GM19463 (cell line): ENCODE measurements at regions not wholly inside any gene's neighbourhood (a gene's known extent, or its start where the extent isn't known, plus 50 kb on each side); places are given as distances from the start of the nearest gene placed in this dataset.

Experiments used
- ATAC-seq: cut with Tn5 transposase; IDR thresholded peaks from one replicate; pipeline ENCODE4 v1.9.1; 2021; ENCODE audit warnings: mild to moderate bottlenecking, moderate library complexity; ENCODE audit not compliant: unreplicated experiment

GRCh38 chr4:121526509-121526908, 145.7 kb upstream of the QRFPR start:
- ATAC-seq: no peak

- ATAC-seq: no peak
These were observed 138.5 kb upstream of the QRFPR start for GRCh38 chr4:121519236-121519838.

- no peak for ATAC-seq
These were observed 136.4 kb upstream of the QRFPR start for GRCh38 chr4:121517241-121517640.

DNA sequence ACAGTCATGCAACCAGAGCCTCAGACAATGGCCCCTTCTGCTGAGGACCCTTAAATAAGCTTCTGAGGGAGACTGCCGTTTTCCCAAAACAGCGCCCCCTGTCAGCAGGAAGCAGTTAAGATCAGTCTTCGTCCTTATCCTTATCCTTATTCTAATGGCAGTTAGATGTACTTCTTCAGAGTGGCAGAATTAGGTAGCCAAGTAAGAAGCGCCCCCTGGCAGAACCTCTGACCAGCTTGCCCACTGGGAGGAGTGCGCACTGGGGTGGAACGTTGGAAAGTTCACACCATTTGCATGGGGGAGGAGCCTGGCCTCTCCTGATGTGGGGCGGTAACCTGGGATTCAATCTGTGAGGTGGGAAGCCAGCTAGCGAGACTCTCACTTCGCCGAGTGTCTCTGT, 133.6 kb upstream of the QRFPR start:
- ATAC-seq: no peak

GRCh38 chr4:121510341-121510874, 129.6 kb upstream of the QRFPR start:
- ATAC-seq: peak; percentile 90

DNA sequence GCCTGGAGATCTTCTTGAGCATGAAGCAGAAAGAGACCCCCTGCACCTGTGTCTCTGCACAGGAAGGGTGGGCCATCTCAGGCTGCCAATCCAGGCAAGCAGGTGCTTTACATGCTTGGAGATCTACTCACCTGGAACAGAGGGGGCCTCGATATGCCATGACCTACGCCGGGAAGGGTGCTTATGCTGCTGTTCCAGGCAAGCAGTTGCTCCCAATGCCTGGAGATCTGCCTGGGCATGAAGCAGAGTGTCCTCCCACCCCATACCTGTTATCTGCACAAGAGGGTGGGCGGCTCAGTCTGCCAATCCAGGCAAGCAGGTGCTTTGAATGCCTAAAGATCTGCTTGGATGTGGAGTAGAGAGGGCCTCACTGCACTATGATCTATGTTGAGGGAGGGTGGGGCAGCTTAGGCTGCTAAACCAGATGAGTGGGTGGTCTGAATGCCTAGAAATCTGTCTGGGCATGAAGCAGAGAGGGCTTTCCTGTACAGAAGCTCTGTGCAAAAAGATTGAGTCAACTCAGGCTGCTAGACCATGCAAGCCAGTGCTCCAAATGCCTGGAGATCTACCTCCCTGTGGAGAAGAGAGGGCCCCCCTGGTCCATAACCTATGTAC, 104.5 kb upstream of the QRFPR start:
- no peak for ATAC-seq

DNA sequence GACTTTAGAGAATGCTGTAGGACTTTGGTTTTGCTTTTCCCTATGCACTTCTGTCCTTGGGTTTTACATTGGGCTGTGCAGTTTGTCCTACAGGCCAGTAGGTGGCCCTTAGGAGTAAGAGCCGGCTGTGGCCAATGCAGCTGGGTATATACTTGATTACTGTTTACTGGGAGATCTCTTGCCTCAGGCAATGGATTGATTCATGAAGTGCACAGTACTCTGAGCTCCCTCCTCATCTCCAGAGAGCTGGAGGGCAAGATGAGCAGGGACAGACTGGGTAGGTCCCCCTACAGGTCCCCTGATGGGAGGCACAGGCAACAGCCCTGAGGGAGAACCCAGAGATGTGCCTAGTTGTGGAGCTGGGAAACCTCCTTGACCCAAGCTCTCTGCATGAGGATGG, 103.8 kb upstream of the QRFPR start:
- ATAC-seq: peak; percentile 94

GRCh38 chr4:121479808-121480207, 99.0 kb upstream of the QRFPR start:
- no peak for ATAC-seq

DNA sequence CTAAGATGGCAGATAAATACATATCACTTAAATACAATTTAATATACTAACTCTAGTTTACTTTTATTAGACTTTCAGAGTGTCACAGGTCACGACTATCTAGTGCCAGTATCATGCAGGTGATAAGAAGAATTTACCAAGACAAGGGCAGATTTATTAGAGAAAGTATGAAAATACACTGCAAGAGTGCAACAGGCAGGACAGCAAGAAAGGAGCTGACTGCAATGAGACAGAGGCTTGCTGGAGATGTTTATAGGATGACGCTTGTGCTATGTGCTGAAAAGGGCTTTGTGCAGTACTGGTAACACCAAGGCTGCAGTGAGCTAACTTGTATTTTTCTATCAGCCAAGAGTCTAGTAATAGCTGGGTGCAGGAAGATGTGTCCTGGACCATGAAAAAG, 96.7 kb upstream of the QRFPR start:
- no peak for ATAC-seq

- no peak for ATAC-seq
These were observed 96.3 kb upstream of the QRFPR start for GRCh38 chr4:121477079-121477478.

DNA sequence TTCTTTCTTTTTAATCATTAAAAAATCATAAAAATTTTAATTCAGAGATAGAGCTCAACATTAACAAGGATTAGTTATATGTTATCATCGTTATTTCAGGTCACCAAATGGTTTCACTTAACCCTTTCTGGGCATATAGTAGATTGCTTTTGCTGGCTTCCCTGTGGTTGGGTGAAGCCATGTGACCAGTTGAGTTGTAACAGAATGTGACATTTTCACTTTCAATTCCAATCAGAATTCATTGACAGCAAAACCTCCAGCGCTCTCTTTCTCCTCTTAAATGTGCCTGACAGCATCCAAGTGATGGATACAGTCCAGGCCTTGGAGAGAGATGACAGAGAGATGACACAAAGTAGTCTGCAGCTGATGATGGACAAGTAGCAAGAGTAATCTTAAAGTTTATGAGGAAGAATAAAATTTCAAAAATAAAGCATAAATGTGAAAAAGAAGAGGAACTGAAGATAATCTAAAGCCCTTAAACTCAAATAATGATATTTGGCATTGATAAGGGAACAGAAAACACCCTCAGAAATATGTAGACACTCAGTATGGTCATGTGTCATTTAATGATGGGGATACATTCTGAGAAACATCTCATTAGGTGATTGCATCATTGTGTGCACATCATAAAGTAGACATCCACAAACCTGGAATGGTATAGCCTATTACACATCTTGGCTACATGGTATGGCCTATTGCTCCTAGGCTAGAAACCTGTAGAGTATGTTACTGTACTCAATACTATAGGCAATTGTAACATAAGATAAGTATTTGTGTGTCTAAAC, 92.3 kb upstream of the QRFPR start:
- peak; percentile 77 for ATAC-seq

DNA sequence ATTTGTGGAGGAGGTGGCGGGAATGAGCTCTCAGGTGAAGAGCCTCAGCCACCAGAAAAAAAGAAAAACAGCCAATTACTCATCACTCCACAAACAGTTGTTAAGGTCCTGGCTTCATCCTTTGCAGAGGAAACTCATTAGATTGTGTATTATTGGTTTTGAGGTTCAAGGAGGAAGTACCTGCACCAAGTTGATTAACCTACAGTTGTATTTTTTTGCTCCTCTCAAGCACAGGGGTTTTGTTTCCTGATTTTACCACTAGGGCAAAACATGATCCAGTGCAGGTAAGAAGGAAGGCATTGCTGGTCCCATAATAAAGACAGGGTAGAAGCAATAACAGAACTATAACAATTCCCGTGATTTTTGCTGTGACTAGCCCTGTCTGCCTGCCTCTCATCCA, 84.0 kb upstream of the QRFPR start:
- ATAC-seq: no peak

GRCh38 chr4:121462660-121463261, 81.9 kb upstream of the QRFPR start:
- ATAC-seq: no peak

GRCh38 chr4:121459026-121459425, 78.2 kb upstream of the QRFPR start:
- no peak for ATAC-seq

DNA sequence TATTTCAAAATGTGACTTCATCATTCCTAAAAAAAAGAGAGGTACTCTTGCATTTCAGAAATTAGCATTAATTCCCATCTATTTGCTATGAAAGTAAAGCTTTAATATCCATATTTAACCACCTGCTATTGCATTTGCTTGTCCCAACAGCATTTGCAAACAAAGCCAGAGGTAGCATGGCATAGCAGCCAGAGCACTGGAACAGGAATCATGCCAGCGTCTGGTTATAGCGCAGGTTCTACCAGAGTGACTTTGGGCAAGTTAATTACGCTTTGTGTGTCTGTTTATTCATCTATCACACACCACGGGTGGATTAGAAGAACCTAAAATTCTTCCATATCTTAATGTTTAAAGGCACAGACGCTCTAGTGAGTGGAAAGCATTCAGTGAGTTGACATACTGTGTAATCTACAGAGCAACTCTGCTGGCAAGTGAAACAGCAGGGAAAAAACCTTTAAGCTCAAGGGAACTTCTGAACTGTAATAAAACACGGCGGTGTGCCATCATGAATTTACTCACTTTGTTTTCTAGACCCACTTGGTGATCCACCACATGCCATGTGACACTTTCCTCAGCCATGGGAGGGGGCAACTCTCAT, 76.6 kb upstream of the QRFPR start:
- no peak for ATAC-seq

DNA sequence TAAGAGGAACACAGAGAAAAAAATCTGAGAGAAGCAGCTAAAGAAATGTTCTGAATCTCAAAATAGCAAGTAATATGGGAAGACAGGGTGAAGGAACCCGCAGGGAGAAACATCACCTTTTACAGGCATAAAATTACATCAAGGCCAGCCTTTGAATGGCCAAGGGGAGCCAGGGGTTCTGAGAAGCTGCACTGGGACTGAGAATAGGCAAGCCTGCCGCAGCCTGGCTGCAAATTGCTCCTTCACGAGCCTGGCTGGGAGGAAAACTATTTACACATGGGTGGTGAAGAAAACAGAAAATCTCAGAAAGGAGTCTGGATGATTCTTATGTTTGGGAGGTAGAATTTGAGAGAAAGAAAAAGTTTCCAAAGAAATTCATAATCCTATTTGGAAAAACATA, 74.5 kb upstream of the QRFPR start:
- no peak for ATAC-seq

GRCh38 chr4:121454251-121454979, 73.6 kb upstream of the QRFPR start:
- ATAC-seq: no peak

- ATAC-seq: no peak
These were observed 70.5 kb upstream of the QRFPR start for GRCh38 chr4:121451310-121451709.

DNA sequence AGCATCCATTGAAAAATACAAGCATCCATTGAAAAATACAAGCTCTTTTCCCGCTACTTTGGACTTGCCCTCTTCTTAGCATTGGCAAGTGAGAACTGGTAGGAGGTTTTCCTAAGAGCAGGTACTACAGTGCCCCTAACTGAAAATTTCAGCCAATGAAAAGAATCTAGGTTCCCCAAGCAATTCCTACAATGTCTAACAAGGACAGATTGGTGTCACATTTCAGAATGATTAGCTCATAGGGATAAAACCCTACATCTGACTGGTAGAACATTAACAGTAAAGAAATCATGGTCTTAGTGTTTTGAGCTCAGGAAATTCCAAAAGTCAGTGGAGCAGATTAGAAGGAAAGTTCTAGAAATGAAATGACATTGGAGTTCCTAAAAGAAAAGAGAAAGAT, 68.6 kb upstream of the QRFPR start:
- no peak for ATAC-seq

- no peak for ATAC-seq
These were observed 67.4 kb upstream of the QRFPR start for GRCh38 chr4:121448231-121448630.

GRCh38 chr4:121439669-121440068, 58.9 kb upstream of the QRFPR start:
- no peak for ATAC-seq
